NT2/D1 (cell line): ENCODE measurements at regions not wholly inside any gene's neighbourhood (a gene's known extent, or its start where the extent isn't known, plus 50 kb on each side); places are given as distances from the start of the nearest gene placed in this dataset.

Experiments used
- DNase-seq: peaks from one replicate; pipeline ENCODE4 v3.0.0-alpha.2; 2011; ENCODE audit warnings: low read depth, low spot score
- H3K27me3 ChIP-seq: 2 replicates; pipeline ENCODE4 v1.6.0; 2011; ENCODE audit warnings: mild to moderate bottlenecking; ENCODE audit not compliant: insufficient read length, insufficient read depth
- H3K36me3 ChIP-seq: 2 replicates; pipeline ENCODE4 v1.6.1; 2011; ENCODE audit warnings: mild to moderate bottlenecking, low read length, mixed read lengths; ENCODE audit not compliant: insufficient read depth, insufficient read length
- H3K4me1 ChIP-seq: 2 replicates; pipeline ENCODE4 v1.5.1; 2011; ENCODE audit not compliant: insufficient read depth, insufficient read length
- H3K4me3 ChIP-seq: 2 replicates; pipeline ENCODE4 v1.5.1; 2011; ENCODE audit warnings: low read depth; ENCODE audit not compliant: insufficient read length
- H3K9ac ChIP-seq: 2 replicates; pipeline ENCODE4 v1.6.0; 2011; ENCODE audit warnings: low read depth; ENCODE audit not compliant: insufficient read length
- H3K9me3 ChIP-seq: 2 replicates; pipeline ENCODE4 v1.5.1; 2011; ENCODE audit warnings: mild to moderate bottlenecking, low read length; ENCODE audit not compliant: insufficient read depth
- SUZ12 ChIP-seq: IDR thresholded peaks from 2 replicates; pipeline ENCODE4 v1.6.1; 2011; ENCODE audit not compliant: insufficient read length, insufficient read depth; ENCODE audit errors: extremely low read depth
- YY1 ChIP-seq: IDR thresholded peaks from 2 replicates; pipeline ENCODE4 v1.6.1; 2011; ENCODE audit not compliant: insufficient read length, insufficient read depth
- ZNF274 ChIP-seq: IDR thresholded peaks from 2 replicates; pipeline ENCODE4 v1.6.1; 2011; ENCODE audit warnings: mild to moderate bottlenecking, low read depth, low read length

DNA sequence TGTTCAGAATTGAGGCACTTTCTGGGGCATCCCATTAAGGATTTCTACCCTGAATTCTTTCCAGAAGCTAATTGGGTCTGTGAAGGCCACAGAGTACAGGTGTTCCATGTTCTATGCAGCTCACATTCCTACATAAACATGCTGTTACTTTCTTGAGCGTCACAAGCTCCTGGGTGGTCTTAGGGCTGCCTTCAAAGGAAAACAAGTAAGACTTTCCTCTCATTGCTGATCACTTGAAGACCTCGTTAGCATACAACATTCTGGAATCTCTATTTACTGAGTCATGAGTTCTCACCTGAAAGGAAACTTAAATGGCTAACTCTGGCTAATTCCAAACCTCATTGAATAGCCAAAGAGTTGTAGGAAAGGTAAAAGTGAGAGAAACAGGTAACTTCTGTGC, 63.0 kb upstream of the HMGA2 start:
- H3K27me3 ChIP-seq = no peaks in the 10 kb centered on the region
- no peak overlapping the region for H3K4me3 ChIP-seq
- no peaks in the 10 kb centered on the region for H3K9me3 ChIP-seq
- TF ChIP-seq ZNF274 (no peak), YY1 (no peak), SUZ12 (no peak)
- no peak overlapping the region for H3K9ac ChIP-seq
- peak; percentile 69 for DNase-seq
- no peaks in the 10 kb centered on the region for H3K4me1 ChIP-seq
- no peaks in the 10 kb centered on the region for H3K36me3 ChIP-seq

DNA sequence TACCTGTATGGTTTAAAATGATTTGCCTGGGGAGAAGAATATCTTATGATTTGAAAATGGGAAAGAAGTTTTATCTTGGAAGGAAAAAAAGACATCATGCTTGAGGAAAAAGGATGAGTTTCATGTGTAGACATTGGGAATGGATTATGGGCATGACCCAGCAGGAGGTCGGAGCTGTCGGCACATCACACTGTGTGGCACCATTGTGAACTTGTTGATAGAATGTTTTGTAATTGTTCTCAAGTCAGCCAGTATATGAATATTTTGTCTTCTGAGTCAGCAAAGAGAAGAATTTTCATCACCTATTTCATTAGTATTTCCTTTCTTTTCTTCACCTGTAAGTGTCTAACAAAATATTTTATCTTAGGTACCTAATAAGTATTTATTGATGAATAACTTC, 60.0 kb upstream of the HMGA2 start:
- Histone ChIP-seq H3K4me1 (no peaks in the 10 kb centered on the region), H3K36me3 (no peaks in the 10 kb centered on the region), H3K27me3 (no peaks in the 10 kb centered on the region), H3K9ac (no peak overlapping the region), H3K4me3 (no peak overlapping the region), H3K9me3 (no peaks in the 10 kb centered on the region)
- DNase-seq = no peak
- TF ChIP-seq YY1 = no peak
- TF ChIP-seq SUZ12 = no peak
- TF ChIP-seq ZNF274 = no peak

DNA sequence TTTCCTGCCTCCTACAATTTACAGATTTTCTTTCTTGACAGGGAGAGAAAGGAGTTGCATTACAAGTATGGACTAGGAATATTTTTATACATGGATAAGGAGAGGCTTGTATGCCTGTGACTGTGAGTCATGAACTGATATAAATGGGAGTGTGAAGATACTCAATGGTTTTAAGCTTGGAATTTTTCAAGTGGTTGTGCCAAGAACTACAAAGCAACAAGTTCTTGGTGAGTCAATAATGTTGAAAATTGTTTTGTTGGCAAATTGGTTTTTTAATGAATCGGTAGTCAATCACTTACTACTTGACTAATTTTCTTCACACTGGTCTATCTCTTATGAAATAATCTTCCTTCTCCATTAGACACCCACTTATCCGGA, 58.9 kb upstream of the HMGA2 start:
- Histone ChIP-seq H3K4me3 (no peak overlapping the region), H3K36me3 (no peaks in the 10 kb centered on the region), H3K4me1 (no peaks in the 10 kb centered on the region), H3K27me3 (no peaks in the 10 kb centered on the region), H3K9me3 (no peaks in the 10 kb centered on the region), H3K9ac (no peak overlapping the region)
- no peak for DNase-seq
- no peak for TF ChIP-seq YY1
- TF ChIP-seq SUZ12 = no peak
- no peak for TF ChIP-seq ZNF274

DNA sequence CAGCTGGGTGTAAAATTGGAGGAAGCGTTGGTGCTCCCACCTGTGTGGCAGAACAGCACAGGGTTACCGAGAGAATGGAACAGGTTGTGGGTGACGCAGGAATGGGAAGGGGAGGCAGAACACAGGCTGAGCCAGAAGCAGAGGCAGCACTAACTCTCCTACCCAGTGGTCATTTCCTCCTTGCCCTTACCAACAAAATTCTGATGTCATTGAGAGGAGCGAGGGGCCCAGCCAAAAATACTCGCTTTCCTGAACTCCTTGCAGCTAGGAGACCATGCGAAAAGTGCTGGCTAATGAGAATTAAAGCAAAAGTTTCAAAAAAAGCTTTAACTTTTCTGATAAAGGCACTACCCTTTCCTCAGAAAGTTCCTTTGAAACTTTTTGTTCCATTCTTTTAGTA, 54.4 kb upstream of the HMGA2 start:
- no peaks in the 10 kb centered on the region for H3K36me3 ChIP-seq
- H3K4me3 ChIP-seq = no peak overlapping the region
- no peaks in the 10 kb centered on the region for H3K9me3 ChIP-seq
- H3K4me1 ChIP-seq = no peaks in the 10 kb centered on the region
- H3K27me3 ChIP-seq = no peaks in the 10 kb centered on the region
- no peak for DNase-seq
- no peak overlapping the region for H3K9ac ChIP-seq
- no peak for TF ChIP-seq YY1
- TF ChIP-seq ZNF274 = no peak
- TF ChIP-seq SUZ12 = no peak
